HG03280 (cell line): ENCODE measurements at regions not wholly inside any gene's neighbourhood (a gene's known extent, or its start where the extent isn't known, plus 50 kb on each side); places are given as distances from the start of the nearest gene placed in this dataset.

Experiments
- ATAC-seq: cut with Tn5 transposase; IDR thresholded peaks from one replicate; pipeline ENCODE4 v1.9.1; 2021; ENCODE audit warnings: mild to moderate bottlenecking, moderate library complexity; ENCODE audit not compliant: unreplicated experiment

- ATAC-seq, result no peak
Measured at GRCh38 chr10:111706331-111706730, 477.2 kb downstream of the GPAM start.

- ATAC-seq, result no peak
Measured at GRCh38 chr10:111707076-111707475, 476.5 kb downstream of the GPAM start.

GRCh38 chr10:111709603-111710002, 474.0 kb downstream of the GPAM start:
- ATAC-seq, result no peak

GRCh38 chr10:111716032-111716431, 467.5 kb downstream of the GPAM start:
- ATAC-seq, result no peak

DNA sequence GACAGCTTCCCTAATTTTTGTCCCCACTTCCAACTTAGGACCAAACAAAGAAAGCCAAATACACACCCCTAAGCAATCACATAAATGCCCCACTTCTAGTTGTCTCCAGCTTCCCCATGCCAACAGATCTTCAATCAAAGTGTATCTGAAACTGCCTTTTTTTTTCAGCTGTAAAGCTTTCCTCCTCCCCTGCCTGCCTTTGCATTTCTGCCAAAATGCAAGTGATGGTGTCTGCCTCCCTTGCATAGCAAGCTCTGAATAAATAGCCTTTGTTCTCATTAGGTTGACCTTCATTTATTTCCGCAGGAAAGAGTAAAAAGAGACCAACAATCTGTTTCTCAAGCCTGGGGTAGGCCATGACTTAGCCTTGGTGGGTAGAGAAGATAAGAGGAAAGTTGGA, 459.4 kb downstream of the GPAM start:
- ATAC-seq, result no peak

GRCh38 chr10:111725050-111725449, 458.5 kb downstream of the GPAM start:
- ATAC-seq, result no peak

DNA sequence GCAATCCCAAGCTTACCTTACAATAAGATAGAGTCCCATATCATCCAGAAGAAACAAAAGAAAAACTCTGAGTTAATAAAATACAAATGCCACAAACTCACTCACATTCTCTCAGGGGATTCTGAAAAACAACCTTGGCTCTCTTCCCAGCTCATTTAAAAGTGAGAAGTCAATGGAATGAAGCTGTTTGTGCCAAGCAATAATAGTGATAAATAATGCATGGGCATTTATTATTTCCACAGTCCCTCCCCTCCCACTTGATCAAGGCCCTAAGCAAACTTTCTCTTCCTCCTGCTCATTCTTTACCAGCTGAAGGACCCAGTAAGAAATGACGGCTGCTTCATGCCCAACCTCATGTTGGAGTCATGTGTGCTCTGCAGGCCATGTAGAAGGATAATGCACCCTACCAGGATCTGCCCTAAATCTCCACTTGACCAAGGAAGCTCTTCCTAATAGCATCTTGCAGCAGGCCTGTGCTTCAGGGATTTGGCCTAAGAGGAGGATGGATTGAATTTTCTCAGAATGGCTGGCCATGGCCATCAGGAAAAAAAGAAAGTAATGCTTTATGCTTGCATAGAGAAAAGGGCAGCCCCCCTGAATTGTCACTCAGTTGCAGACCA, 451.3 kb downstream of the GPAM start:
- no peak for ATAC-seq

DNA sequence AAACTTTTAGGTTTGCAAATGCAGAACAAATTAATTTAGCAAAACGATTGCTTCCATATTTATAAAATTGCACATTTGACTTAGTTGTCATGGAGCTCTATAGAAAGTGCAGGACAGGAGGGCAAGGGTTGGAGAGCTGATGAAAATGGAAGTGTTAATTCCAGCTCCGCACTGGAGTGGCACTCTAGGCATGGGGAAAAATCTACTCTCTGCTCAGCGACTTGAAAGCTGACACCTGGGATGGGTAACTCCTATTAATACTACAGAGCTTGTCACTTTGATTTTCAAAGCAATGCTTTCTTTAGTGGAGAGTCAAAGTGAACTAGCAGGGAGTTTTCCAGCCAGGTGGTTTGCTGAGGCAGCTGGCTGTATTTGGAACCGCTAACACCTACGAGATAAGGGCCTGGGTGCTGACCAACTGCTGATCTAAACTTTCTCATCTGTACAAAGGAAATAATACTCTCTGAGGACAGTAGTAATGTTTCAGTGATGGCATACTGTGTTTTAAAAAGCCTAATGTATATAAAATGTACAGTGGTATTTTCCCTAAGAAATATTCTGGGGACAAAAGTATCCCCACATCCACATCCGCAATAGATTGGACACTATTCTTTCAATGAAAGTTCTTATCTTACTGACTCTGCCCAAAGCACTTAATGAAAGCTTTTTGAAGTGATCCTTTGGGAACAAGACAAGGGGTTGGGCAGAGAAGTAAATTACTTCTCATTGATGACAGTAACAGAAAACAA, 444.3 kb downstream of the GPAM start:
- ATAC-seq, result no peak

DNA sequence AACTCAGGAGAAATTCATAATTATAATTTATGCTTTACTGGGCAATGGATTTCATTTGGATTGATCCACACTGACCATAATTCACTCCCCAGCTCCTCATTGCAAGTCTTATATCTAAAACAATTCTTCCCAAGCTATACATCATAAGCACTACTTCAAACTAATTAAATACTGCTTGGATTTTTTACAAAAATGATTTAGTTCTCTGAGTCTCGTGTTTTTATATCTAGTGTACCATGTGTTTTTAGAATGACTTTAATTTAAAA, 443.8 kb downstream of the GPAM start:
- ATAC-seq, result no peak

DNA sequence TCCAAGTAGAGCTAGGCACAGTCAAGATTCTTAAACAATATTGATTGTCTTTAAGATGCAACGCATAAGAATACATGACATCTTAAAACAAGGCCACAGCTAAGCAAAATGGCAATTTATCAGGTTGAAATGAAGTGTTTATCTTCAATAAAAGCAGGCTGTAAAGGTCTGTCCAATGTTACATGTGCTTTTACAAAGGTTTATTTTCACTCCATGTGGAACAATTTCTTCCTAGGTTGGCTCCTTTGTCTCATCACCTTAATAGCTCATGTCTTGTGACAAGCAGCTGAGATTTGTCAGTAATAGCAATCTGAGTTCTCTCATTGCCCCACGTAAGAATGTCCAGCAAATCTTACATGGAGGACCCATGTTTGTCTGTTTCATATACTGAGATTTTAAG, 437.6 kb downstream of the GPAM start:
- no peak for ATAC-seq

- ATAC-seq, result no peak
Measured at GRCh38 chr10:111747751-111748150, 435.8 kb downstream of the GPAM start.

- no peak for ATAC-seq
Measured at GRCh38 chr10:111748184-111748583, 435.4 kb downstream of the GPAM start.

- no peak for ATAC-seq
Measured at GRCh38 chr10:111750165-111750849, 433.3 kb downstream of the GPAM start.

DNA sequence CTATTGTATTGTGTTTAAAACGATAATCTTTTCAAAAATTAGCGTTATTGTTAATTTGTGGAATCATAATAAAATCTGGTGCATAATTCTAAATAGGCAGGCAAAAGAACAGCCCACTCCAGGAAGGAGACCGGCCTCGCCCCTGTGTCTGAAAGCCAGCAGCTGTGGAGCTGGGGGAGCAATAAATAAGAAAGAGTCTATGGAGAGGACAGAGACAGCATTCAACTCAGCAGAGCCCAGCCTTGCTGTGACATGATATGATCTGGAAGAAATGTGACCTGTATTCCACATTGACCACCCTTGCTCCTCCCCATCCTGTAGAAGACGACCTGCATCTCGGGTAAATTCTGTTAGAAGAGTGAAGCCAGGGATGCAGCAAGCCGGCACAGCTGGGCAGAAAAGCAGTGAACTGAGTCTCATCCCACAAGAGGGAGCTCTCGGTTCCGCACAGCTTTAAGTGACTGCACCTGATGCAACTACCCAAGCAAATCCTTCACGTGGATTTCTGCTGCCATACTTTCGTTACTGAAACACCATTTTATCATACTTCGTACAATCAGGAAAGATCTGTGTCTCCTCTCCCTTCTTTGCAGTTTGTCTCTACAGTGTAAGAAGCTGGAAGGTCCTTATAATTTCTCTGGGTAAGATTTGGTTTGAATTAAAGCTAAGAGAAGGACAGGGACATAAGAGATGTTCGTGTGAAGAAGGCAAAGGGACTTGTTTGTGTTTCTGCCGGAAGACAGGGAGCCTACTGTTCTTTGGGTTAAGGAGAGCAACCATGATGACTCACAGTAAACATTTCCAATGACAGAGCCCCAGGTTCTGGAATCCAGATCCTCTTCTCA, 427.1 kb downstream of the GPAM start:
- ATAC-seq, result no peak

- ATAC-seq, result no peak
Measured at GRCh38 chr10:111758593-111758992, 425.0 kb downstream of the GPAM start.

GRCh38 chr10:111762114-111762513, 421.5 kb downstream of the GPAM start:
- no peak for ATAC-seq

DNA sequence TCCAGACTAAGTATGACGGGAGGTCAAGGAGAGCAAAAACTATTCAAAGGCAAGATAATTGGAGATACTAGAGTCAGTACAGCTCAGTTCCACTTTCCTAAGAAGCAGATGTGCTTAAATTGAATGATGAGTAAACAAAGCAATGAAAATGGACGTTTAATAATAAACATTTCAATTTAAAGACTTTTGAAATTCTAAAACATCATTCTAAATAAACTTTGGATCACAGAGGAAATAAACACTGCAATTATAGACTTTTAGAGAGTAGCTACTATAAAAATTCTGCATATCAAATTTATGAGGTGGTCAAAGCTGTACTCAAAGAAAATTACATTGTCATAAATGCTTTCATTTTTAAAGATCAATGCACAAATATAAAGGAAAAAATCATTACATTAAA, 418.3 kb downstream of the GPAM start:
- ATAC-seq, result no peak

GRCh38 chr10:111766464-111766863, 417.1 kb downstream of the GPAM start:
- no peak for ATAC-seq

GRCh38 chr10:111767661-111768060, 415.9 kb downstream of the GPAM start:
- ATAC-seq, result no peak

DNA sequence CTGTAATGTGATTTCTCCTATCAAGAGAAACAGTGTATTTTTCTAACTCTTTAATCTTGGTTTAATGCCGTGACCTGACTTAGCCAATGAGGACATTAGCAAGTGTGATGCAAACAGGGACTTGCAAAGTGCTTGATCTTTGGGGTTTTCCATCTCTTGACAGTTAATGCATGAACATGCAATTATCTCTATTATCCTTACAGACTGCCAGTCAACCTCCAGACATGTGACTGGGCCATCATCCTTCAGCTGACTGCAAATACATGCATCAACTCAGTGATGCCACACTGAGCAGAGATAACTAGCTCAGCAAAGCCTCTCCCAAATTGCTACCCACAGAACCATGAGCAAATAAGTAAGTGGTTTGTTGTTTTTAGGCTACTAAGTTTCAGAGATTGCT, 409.6 kb downstream of the GPAM start:
- no peak for ATAC-seq

DNA sequence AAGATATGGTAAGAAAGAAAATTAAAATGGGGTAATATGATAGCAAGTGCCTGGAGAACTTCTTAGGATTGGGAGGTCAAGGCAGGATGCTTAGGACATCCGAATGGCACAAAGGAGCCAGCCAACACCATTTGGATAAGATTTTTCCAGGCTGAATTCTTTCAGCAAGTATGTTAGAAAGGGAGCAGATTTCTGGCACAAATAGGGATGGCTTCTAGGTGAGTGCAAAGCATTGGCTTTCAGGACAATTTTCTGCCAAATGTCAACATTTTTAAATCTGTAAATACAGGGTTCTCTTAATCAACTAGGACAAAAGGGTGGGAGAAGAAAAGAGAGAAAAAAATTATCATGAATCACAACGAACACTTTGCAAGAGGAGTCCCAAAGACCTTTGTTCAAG, 409.1 kb downstream of the GPAM start:
- no peak for ATAC-seq

GRCh38 chr10:111784436-111784835, 399.1 kb downstream of the GPAM start:
- no peak for ATAC-seq
